H7 (cell line): ENCODE measurements at regions not wholly inside any gene's neighbourhood (a gene's known extent, or its start where the extent isn't known, plus 50 kb on each side); places are given as distances from the start of the nearest gene placed in this dataset.
A peak's percentile ranks its signal among the peaks of the same experiment; 100 is the strongest.

Experiments
- DNase-seq: peaks from one replicate; pipeline ENCODE4 v3.0.0; 2012
- H3K27me3 ChIP-seq: 2 replicates; pipeline ENCODE4 v1.6.0; 2011; ENCODE audit warnings: mild to moderate bottlenecking, low read length; ENCODE audit not compliant: control insufficient read depth, insufficient read depth
- H3K36me3 ChIP-seq: replicated peaks from 2 replicates; pipeline ENCODE4 v1.5.1; 2011; ENCODE audit warnings: low read length; ENCODE audit not compliant: control insufficient read depth, insufficient read depth
- H3K4me3 ChIP-seq: 2 replicates; pipeline ENCODE4 v1.5.1; 2011; ENCODE audit warnings: low read depth, mild to moderate bottlenecking, control low read depth, low read length, moderate library complexity; ENCODE audit not compliant: insufficient read depth

- DNase-seq = no peak
- no peaks in the 10 kb centered on the region for H3K27me3 ChIP-seq
- no peak overlapping the region for H3K4me3 ChIP-seq
- H3K36me3 ChIP-seq = no peaks in the 10 kb centered on the region
These were observed 209.7 kb downstream of the SPRY1 start for GRCh38 chr4:123606336-123606735.

GRCh38 chr4:123606946-123607542 lies 210.4 kb downstream of the SPRY1 start:
- Histone ChIP-seq H3K27me3 (no peaks in the 10 kb centered on the region), H3K4me3 (no peak overlapping the region), H3K36me3 (no peaks in the 10 kb centered on the region)
- no peak for DNase-seq

- Histone ChIP-seq H3K36me3 (no peaks in the 10 kb centered on the region), H3K27me3 (no peaks in the 10 kb centered on the region), H3K4me3 (no peak overlapping the region)
- no peak for DNase-seq
These were observed 213.2 kb downstream of the SPRY1 start for GRCh38 chr4:123609829-123610228.

- no peak for DNase-seq
- no peaks in the 10 kb centered on the region for H3K36me3 ChIP-seq
- H3K4me3 ChIP-seq = no peak overlapping the region
- no peaks in the 10 kb centered on the region for H3K27me3 ChIP-seq
These were observed 217.2 kb downstream of the SPRY1 start for GRCh38 chr4:123613586-123614344.

GRCh38 chr4:123615901-123616300 lies 219.3 kb downstream of the SPRY1 start:
- H3K4me3 ChIP-seq = no peak overlapping the region
- H3K36me3 ChIP-seq = no peaks in the 10 kb centered on the region
- DNase-seq = no peak
- H3K27me3 ChIP-seq = no peaks in the 10 kb centered on the region

- H3K4me3 ChIP-seq = no peak overlapping the region
- DNase-seq = peak; percentile 4
- H3K27me3 ChIP-seq = no peaks in the 10 kb centered on the region
- H3K36me3 ChIP-seq = no peaks in the 10 kb centered on the region
These were observed 220.4 kb downstream of the SPRY1 start for GRCh38 chr4:123616951-123617461.

GRCh38 chr4:123617791-123618190 lies 221.2 kb downstream of the SPRY1 start:
- no peaks in the 10 kb centered on the region for H3K27me3 ChIP-seq
- no peak overlapping the region for H3K4me3 ChIP-seq
- DNase-seq = no peak
- H3K36me3 ChIP-seq = no peaks in the 10 kb centered on the region

GRCh38 chr4:123618606-123619005 lies 222.0 kb downstream of the SPRY1 start:
- no peak overlapping the region for H3K4me3 ChIP-seq

GRCh38 chr4:123619326-123619725 lies 222.7 kb downstream of the SPRY1 start:
- no peak overlapping the region for H3K4me3 ChIP-seq
- DNase-seq = no peak
- no peaks in the 10 kb centered on the region for H3K27me3 ChIP-seq
- no peaks in the 10 kb centered on the region for H3K36me3 ChIP-seq

More at GRCh38 chr4:123618606-123619005, 222.0 kb downstream of the SPRY1 start:
- Histone ChIP-seq H3K27me3 (no peaks in the 10 kb centered on the region), H3K36me3 (no peaks in the 10 kb centered on the region)
- DNase-seq = no peak

- no peaks in the 10 kb centered on the region for H3K27me3 ChIP-seq
- no peak for DNase-seq
- no peak overlapping the region for H3K4me3 ChIP-seq
- H3K36me3 ChIP-seq = no peaks in the 10 kb centered on the region
These were observed 223.3 kb downstream of the SPRY1 start for GRCh38 chr4:123619895-123620294.

GRCh38 chr4:123621072-123621705 lies 224.6 kb downstream of the SPRY1 start:
- Histone ChIP-seq H3K4me3 (no peak overlapping the region), H3K27me3 (no peaks in the 10 kb centered on the region), H3K36me3 (no peaks in the 10 kb centered on the region)
- no peak for DNase-seq

- no peak overlapping the region for H3K4me3 ChIP-seq
- H3K27me3 ChIP-seq = no peaks in the 10 kb centered on the region
- no peaks in the 10 kb centered on the region for H3K36me3 ChIP-seq
- no peak for DNase-seq
These were observed 226.0 kb downstream of the SPRY1 start for GRCh38 chr4:123622572-123622971.

- H3K27me3 ChIP-seq = no peaks in the 10 kb centered on the region
- no peak for DNase-seq
- no peaks in the 10 kb centered on the region for H3K36me3 ChIP-seq
- no peak overlapping the region for H3K4me3 ChIP-seq
These were observed 227.0 kb downstream of the SPRY1 start for GRCh38 chr4:123623611-123624010.

GRCh38 chr4:123624959-123625358 lies 228.4 kb downstream of the SPRY1 start:
- Histone ChIP-seq H3K4me3 (no peak overlapping the region), H3K36me3 (no peaks in the 10 kb centered on the region), H3K27me3 (no peaks in the 10 kb centered on the region)
- no peak for DNase-seq

GRCh38 chr4:123628288-123628687 lies 231.7 kb downstream of the SPRY1 start:
- no peak for DNase-seq
- H3K4me3 ChIP-seq = no peak overlapping the region
- H3K27me3 ChIP-seq = no peaks in the 10 kb centered on the region
- H3K36me3 ChIP-seq = no peaks in the 10 kb centered on the region
